Ovary (tissue), 3 donors: ENCODE measurements at regions not wholly inside any gene's neighbourhood (a gene's known extent, or its start where the extent isn't known, plus 50 kb on each side); places are given as distances from the start of the nearest gene placed in this dataset.
"Not testable (repeated sequence)": the region's sequence is repeated elsewhere in the genome, so short reads cannot be mapped to it uniquely, and the experiment has no call there.

Source experiments
- EP300 ChIP-seq: sonication (generic); formaldehyde crosslinking; IDR thresholded peaks from one replicate; pipeline ENCODE4 v1.6.1; 2017; ENCODE audit warnings: antibody characterized with exemption
- TF ChIP-seq, protein P1 (sequence below), 3 donors: fragments of 450-650 bp in 2 of 3; fragments of 200-600 bp in 1 of 3; IDR thresholded peaks; one replicate each; pipeline versions ENCODE4 v1.5.1 to v1.8.0; 2016 to 2022; ENCODE audit warnings: antibody characterized with exemption in 3 of 3, mild to moderate bottlenecking in 1 of 3
- donor health status: DM: no; HTN: no; CAD: no.

DNA sequence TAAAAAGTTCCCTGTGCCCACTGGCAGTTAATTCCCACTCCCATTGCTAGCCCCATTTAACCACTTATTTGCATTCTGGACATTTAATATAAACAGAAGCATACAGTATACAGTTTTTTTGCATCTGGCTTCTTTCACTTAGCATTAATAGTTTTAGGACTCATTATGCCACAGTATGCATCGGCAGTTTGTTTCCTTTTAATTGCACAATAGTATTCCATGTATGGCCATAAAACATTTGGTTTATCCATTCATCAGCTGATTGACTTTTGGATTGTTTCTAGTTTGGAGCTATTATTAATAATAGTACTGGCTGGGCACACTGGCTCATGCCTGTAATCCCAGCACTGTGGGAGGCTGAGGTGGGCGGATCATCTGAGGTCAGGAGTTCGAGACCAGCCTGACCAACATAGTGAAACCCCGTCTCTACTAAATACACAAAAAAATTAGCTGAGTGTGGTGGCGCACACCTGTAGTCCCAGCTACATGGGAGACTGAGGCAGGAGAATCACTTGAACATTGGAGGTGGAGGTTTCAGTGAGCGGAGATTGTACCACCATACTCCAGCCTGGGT lies 106.9 kb upstream of the GOLGA6L6 start:
- TF ChIP-seq, protein P1, sequence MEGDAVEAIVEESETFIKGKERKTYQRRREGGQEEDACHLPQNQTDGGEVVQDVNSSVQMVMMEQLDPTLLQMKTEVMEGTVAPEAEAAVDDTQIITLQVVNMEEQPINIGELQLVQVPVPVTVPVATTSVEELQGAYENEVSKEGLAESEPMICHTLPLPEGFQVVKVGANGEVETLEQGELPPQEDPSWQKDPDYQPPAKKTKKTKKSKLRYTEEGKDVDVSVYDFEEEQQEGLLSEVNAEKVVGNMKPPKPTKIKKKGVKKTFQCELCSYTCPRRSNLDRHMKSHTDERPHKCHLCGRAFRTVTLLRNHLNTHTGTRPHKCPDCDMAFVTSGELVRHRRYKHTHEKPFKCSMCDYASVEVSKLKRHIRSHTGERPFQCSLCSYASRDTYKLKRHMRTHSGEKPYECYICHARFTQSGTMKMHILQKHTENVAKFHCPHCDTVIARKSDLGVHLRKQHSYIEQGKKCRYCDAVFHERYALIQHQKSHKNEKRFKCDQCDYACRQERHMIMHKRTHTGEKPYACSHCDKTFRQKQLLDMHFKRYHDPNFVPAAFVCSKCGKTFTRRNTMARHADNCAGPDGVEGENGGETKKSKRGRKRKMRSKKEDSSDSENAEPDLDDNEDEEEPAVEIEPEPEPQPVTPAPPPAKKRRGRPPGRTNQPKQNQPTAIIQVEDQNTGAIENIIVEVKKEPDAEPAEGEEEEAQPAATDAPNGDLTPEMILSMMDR (IDR thresholded peaks at IDR 0.05), result not testable (repeated sequence)
- not testable (repeated sequence) for TF ChIP-seq EP300
